DMS 273 (cell line): ENCODE measurements at regions not wholly inside any gene's neighbourhood (a gene's known extent, or its start where the extent isn't known, plus 50 kb on each side); places are given as distances from the start of the nearest gene placed in this dataset.

Experiments used
- DNase-seq: peaks from one replicate; lab custom pipeline; 2025; ENCODE audit not compliant: unreplicated experiment; lab: John Stamatoyannopoulos, UW

DNA sequence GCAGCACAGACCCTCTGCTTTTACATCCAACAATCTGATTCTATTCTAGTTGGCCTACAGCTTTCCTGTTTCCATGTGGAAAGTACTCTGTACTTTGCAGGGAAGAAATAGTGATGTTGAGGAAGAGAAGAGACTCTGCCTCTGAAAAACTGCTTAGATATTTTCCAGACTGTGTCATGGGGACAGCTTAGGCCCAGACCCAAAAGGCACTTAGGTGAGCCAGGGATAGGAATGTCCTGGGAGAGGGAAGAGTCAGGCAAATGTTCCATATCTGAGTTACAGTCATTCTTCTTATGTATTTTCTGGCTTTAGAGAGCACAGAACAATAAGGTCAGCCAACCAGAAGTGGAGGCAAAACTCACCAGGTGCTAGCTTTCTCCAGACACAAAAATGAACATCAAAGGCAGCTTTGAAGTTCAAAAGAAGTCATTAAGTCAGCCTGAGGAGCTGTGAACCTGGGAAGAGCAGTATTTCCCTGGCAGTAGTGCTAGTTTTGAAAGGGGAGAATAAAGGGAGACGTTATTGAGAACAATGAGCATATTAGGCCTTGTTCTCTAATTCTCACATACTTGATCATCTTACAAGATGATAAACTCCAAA, 199.7 kb upstream of the LMNTD1 start:
- DNase-seq: no peak

DNA sequence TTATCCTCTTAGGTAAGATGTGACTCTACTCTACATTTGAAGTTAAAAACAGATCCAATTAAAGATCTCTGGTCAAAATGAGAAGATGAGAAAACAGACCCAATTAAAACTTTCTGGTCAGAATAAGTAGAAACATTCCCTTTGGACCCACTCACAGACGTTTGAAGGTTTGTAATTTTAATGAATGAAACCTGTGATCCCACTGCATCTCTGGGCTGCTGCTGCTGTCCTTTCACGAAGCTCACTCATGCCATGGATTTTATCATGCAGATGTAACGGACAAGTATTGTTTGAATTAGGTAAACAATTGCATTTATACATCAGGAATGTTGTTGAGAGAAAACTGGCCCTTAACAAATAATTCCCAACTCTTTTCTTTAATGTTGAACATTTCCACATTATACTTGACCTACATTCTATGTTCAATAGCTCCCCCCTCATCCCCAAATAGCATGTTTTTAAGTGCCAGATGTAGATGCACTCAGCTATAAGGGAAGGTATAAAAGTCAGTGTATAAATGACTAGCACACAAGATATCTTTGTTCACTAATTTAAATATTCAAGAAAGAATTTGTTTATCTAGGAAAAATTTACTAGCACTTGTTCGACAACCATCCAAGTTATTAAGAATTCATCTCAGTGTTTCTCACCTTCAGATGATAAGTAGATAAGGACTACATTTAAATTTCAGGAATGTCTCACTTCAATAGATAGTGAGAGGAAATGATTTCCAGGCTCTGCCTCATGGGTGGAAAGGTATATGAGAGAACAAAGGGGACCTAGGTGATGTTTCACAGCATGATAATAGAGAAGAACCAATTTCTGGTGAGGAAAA, 202.3 kb upstream of the LMNTD1 start:
- DNase-seq: no peak

DNA sequence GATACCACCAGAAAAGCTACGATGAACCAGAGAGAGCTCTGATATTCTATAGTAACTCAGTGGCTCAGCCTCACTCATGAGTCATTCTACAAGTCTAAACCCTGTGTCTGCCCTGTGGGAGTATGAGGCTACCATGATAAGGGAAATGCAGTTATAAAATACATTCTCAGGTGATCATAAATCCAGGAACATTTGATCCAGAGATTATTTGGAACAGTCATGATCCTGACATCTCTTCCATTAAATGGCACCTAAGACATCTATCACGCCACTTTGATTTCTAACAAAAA, 202.6 kb upstream of the RASSF8 start:
- no peak for DNase-seq

DNA sequence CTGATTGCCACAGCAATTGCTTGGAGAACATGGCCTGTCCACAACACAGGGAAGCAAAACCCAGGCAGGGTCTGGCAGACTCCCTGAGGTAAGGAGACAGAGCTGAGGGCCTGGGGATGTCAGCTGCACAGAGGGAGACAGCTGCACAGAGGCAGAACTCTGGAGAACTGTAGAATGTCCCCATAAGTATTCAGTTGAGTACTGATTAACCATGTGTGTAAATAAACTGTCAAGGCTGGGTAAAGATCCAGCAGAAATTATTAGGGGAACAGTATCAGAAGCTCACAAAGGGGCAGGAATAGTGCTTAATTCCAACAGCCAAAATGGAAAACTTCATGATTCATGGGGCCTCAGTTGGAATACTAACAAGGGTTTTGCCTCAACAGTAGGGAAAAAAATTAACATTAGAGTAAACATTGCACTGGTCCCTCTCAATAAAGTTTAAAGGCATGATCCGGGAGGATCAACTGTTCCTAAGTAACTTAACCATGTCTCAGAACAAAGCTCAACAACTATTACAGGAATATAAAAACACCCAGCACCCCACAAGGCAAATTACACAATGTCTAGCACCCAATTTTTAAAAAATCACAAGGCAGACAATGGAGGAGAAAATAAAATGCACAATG, 201.3 kb upstream of the RASSF8 start:
- DNase-seq: no peak

DNA sequence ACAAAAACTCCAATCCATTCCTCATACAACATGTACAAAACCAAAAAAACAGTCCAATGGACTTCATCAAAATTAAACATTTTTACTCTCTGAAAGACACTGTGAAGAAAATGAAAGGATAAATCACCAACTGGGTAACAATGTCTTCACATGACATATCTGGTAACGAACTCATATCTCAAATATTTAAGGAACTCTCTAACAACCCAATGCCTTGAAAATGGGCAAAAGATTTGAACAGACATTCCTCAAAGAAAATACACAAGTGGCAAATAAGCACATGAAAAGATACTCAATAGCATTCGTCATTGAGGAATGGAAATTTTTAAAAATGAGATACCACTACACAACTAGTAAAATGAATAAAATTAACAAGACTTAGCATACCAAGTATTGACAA, 198.7 kb upstream of the RASSF8 start:
- no peak for DNase-seq

DNA sequence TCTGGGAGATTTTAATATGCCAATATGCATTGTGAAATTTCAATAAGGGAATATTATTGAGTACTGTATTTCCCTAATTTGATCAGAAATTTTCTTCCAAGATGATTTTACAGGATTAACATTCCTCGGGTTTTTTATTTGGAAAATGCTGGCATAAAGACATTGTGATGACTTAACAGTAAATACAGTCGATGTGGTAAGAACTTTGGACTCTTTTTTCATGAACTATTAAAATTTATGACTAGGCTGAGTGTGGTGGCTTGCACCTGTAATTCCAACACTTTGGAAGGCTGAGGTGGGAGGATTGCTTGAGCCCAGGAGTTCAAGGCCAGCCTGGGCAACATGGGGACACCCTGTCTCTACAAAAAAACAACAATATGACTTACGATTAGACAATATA, 197.1 kb upstream of the RASSF8 start:
- no peak for DNase-seq

DNA sequence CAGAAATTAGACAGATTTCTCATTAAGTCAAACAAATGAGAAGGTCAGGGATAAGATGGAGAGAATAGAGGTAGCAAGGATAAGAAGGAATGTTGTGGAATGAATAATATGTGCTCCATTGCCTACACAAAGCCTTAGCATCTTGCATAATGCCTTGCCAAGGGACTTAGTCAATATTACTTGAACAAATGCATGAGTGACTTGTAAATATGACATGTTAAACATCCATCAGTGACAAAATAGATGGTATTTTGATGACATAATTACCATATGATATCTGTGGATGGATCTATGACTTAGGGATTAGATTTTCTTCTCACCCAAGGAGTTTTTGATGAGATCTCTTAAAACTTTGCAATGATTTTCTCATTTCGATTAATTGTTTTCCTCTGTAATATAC, 194.1 kb upstream of the RASSF8 start:
- DNase-seq: no peak

DNA sequence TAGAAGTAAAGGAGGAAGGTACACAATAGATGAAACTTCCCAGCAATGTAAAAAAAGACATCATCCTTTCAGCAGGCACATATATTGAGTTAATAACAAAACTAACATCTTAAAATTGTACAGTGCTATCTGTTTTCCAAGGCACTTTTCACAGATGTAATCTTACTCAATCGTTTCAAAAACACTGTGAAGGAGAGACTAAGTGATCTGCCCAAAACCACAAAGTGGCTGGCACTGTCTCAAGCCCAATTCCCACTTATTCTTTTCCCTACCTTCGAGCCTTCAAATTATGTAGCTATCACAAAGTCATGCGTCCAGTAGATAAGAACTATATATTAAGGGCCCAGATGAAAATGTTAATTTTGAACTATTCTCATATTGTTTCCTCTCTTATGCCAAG, 193.6 kb upstream of the RASSF8 start:
- no peak for DNase-seq

DNA sequence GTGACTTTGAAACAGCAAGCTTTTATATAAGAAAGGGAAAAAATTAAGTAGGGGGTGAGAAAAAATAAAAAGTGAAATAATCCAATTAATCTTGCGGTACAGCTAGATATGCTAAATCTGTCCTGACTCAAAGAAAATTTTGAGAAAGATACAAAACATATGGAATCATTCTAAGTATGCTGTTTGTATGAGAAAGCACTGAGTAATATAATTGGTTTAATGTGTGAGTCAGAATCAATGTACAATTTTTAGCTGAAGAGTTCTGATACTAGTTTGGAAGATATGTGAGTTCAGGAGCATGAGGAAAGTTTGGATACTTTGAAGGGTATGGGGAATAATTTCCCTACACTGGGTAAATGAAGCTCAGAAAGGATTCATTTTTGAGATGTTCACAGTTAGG, 190.9 kb upstream of the RASSF8 start:
- no peak for DNase-seq

DNA sequence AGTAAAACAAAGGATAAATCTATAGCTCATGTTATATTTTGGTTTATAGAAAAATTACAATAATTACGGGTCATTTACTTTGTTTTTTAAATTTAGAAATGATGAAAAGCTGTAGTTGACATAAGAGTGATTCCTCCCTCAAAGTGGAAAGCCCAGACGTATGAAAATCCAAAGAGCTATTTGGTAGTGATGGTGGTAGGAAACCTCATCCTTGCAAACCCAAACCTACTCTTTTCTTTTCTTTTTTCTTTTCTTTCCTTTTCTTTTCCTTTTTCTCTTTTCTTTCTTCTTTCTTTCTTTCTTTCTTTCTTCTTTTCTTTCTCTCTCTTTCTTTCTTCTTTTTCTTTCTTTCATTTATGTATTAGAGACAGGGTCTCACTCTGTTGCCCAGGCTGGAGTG, 190.3 kb upstream of the RASSF8 start:
- no peak for DNase-seq

DNA sequence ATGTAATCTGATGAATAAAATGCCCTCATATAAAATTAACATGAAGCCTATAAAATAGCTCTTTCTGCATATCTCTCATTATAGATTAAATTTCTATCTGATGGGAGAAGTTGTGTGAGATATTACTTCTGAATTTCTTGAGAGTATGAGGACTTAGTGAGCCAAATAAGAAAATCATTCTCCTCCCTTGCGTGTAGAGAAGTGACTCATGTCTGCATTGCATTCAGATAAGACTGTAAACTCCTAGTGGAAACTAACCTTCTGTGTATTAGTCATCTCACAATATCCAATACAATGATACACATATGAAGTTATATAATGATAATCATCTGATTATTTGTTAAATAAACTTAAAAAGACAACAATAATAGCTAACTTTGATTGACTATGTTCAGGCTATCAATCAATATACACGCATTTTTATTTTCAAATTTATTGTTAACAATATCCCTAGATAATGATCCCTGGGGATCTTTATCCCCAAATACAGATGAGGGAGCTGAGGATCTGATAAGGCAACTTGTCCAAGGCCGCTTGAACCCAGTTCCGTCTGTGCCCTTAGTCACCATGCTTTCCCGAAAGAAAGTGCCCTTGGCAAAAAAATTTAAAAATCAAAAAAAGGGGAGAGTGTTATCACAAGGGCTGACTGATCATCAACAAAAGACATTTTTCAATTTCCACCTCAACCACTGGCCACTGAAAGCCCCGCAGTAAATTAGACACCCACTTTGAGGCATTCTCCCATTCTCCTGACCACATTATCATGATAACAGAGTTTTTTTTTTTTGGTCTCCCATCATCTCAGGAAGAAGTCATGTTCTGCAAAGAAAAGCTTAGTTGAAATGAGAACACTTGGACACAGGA, 189.2 kb upstream of the RASSF8 start:
- no peak for DNase-seq

DNA sequence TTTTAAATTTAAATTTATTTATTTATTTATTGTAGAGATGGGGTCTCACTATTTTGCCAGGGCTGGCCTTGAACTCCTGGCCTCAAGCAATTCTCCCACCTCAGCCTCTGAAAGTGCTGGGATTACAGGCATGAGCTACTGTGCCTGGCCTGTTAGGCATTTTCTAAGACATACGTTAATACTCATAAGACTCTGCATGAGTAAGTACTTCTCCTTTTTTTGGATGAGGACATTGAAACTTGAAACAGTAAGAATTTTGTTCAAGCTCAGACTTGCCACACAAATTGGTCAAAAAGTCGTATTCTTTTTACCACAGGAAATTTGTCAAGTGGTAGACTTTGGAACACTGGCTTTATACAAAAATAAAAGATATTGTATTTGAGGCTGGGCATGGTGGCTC, 187.4 kb upstream of the RASSF8 start:
- no peak for DNase-seq

DNA sequence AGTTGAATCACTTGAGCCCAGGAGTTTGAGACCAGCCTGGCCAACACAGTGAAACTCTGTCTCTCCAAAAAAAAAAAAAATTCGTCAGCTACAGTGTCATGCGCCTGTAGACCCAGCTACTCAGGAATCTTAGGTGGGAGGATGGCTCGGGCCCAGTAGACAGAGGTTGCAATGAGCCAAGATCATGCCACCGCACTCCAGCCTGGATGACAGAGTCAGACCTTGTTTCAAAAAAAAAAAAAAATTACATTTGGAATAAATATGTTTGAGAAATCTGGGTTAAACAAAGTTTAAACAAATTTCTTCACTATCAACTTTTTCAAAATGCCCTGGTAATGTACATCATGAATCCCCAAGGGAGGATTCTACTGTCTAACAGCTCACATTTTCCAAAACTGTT, 187.0 kb upstream of the RASSF8 start:
- DNase-seq: no peak

DNA sequence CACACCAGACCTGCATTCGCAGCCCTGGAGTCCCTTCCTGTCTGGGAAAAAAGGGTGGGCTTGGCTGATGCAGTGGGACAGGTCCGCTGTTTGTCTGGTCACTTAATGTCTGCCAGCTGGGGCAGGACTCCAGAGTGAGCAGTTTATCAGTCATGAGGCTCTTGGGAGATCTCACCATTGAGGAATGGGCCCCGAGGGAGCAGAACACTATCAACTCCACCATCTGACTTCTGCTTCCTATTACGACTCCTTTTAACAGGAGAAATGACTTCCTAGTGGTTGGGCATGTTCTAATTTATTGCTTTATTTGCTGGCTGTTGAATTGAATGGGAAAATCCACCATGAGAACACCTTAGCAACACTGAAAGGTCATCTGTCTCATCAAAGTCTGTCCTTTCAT, 182.5 kb upstream of the RASSF8 start:
- DNase-seq: peak; percentile 40

DNA sequence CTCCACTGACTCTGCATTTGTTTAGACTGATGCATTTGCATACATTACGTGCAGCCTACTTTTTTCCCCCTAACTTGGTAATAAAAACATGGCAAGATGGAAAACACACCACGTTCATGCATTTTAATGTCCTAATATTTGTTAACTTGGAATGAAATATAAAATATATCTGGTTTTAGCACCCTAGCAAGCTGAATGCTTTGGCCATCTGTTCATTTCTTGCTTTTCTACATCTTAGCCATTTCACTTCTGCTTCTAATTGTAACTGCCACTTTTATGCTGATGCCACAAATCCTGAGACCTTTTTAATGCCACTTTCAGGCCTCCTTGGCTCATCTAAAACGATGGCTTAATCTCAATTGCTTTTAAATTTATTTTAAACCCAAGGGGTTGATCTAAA, 177.7 kb upstream of the RASSF8 start:
- no peak for DNase-seq

DNA sequence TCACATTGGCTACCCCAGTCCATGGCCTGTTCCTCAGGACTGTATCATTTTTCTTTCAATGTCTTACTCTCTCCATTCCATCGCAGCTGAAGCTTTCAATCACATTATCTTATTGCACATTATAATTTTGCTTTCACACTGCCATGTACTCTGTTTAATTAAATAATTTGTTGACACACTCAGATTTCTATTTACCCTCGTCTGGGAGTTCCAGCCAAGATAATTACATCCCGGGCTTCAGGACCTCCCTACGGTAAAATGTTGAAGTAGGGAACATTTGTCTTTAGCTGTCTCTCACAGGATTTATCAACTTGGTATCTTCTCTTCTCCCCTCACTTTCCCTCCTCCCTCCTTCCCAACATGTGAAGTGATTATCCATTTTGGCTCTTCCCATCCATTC, 177.2 kb upstream of the RASSF8 start:
- no peak for DNase-seq

DNA sequence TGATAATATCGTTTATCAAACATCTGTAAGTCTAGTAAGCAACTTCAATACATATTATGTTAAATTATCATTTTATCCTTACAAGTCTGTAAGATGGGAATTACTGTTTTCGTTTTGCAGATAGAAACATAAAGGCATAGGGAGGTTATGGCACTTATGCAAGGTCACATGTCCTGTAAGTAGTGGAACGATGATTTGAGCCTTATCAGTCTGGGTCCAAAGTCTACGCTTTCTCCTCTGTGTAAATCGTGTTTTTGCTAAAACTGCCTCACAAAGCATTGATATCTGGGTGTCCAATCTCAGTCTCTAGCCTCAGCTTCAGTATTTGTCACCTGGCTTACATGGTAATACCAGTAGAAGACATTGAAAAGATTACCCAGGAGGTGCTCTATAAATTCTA, 174.9 kb upstream of the RASSF8 start:
- no peak for DNase-seq

DNA sequence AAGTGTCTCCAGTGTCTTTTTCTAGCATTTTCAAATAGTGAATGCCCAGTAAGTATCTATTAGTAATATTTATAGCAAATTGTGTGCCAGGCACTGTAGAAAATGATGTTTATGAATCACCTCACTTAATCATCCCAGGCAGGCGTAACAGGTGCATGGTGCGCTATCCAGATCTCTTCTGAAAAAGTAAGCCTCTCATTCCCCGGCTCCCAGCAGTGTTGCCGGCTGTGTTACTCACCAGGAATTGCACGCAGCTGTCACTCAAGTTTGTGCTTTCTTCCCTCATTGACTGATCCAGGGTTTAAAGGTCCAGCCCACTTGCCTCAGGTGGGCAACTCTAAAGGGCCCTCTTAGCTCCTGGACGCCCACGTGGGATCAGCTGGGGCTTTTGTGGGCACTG, 173.8 kb upstream of the RASSF8 start:
- DNase-seq: no peak

DNA sequence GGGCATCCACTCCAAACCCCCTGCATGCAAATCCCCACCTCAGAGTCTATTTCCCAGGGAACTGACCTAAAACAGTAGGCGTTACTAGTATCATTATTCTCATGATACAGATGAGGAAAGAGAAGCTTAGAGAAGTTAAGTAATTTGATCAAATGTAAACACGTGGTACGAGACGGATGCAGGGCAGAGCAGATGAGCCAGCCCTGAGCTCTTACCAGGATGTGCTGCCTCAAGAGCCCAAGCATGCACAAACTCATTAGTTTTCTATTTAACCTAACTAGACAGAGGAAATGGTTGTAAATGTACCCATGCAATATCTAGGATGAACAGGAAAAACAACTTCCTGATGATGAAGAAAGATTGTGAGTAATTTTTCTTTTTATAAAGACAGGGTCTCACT, 173.3 kb upstream of the RASSF8 start:
- DNase-seq: no peak

DNA sequence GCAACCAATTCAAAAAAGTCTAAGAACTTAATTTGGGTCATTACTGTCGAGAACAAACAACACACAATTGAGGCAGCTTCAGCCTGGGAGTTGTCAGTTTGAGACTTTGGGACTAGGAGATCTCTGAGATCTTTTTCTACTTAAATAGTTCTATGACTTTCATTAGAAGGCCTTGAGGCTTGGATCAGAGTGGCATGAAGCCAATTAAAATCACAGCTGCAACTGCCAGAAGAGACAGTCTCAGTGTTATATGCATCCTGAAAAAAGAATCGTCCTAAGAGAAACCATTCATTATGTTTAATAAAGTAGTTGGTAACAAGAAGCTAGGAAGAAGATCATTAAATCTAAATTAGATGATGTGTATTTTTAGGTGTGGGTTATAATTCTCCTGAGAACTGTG, 170.8 kb upstream of the RASSF8 start:
- no peak for DNase-seq

DNA sequence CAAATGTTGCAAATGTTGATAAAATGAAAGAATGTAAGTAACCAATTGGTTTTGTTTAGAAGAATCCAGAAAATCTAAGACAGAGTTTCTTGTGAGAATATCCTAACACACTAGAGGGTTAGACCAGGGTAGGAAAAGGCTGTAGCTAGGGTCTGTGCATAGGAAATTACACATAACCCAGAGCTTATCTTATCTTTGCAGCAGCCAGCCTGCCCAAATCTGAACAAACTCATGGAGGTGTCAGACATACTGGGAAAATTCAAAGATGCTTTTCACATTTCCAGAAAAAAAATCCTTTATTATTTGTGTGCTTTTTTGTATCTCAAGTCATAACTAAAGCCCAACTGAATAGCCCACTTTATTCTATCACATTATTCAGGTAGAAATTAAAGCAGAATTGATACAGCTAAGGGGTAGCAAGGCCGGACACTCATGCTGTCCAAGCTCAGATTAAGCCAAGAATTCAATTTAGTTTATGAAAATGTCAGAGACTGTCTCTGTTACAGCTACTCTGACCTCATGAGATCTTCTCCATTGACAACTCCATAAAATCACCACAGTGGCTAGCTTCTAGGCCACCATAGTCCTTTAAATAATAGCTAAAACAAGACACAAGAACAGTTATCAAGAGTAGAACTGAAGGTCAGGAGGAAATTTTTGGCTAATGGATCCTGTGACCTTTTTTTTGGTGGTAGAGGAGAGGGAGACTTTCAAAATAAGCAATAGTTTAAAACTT, 169.6 kb upstream of the RASSF8 start:
- no peak for DNase-seq
